ENCODE measurements at regions not wholly inside any gene's neighbourhood (a gene's known extent, or its start where the extent isn't known, plus 50 kb on each side); places are given as distances from the start of the nearest gene placed in this dataset.

DNA sequence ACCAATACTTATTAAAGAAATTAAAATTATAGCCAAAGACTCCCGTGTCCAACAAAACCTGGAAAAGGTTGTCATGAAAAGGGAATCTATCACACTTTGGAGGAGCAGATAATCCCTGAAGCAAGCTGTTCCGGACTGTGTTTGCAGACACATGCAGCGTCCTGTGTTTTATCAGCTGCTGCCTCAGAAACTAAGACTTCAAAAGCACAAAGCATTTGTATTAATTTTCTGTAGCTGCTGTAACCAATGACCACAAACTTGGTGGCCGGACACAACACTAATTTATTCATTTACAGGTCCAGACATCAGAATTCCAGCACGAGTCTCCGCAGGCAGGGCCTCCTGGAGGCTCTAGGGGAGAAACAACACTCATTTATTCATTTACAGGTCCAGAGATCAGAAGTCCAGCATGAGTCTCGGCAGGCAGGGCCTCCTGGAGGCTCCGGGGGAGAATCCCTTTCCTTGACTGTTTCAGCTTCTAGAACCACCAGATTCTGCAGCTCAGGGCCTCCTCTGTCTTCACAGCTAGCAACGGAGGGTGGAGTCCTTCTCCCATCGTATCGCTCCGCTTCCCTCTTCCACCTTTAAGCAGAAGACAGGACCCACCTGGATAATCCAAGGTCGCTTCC is 465.3 kb downstream of the BRD1 start:
- TF ChIP-seq CTCF (IDR thresholded peaks at IDR 0.05; ENCODE audit: borderline replicate concordance, insufficient read depth, low read depth, low read length): no peak
- H3K4me3 ChIP-seq (ENCODE audit: low read depth, low read length): no peak overlapping the region

- H3K4me3 ChIP-seq (ENCODE audit: low read depth, low read length): no peak overlapping the region
Measured at GRCh38 chr22:49361164-49361563, 466.5 kb downstream of the BRD1 start.

GRCh38 chr22:49360746-49361145 is 466.9 kb downstream of the BRD1 start:
- TF ChIP-seq CTCF (IDR thresholded peaks at IDR 0.05; ENCODE audit: borderline replicate concordance, insufficient read depth, low read depth, low read length): no peak
- no peak overlapping the region for H3K4me3 ChIP-seq (ENCODE audit: low read depth, low read length)

More at GRCh38 chr22:49361164-49361563, 466.5 kb downstream of the BRD1 start:
- no peak for TF ChIP-seq CTCF (IDR thresholded peaks at IDR 0.05; ENCODE audit: borderline replicate concordance, insufficient read depth, low read depth, low read length)

- no peak overlapping the region for H3K4me3 ChIP-seq (ENCODE audit: low read depth, low read length)
- TF ChIP-seq CTCF (IDR thresholded peaks at IDR 0.05; ENCODE audit: borderline replicate concordance, insufficient read depth, low read depth, low read length): no peak
Measured at GRCh38 chr22:49359076-49359475, 468.6 kb downstream of the BRD1 start.

- H3K4me3 ChIP-seq (ENCODE audit: low read depth, low read length): no peak overlapping the region
- TF ChIP-seq CTCF (IDR thresholded peaks at IDR 0.05; ENCODE audit: borderline replicate concordance, insufficient read depth, low read depth, low read length): no peak
Measured at GRCh38 chr22:49357661-49358440, 469.8 kb downstream of the BRD1 start.

- no peak for TF ChIP-seq CTCF (IDR thresholded peaks at IDR 0.05; ENCODE audit: borderline replicate concordance, insufficient read depth, low read depth, low read length)
- no peak overlapping the region for H3K4me3 ChIP-seq (ENCODE audit: low read depth, low read length)
Measured at GRCh38 chr22:49356428-49356827, 471.2 kb downstream of the BRD1 start.
